ENCODE measurements at regions not wholly inside any gene's neighbourhood (a gene's known extent, or its start where the extent isn't known, plus 50 kb on each side); places are given as distances from the start of the nearest gene placed in this dataset.

GRCh38 chr10:57224811-57225210, 863.8 kb upstream of the ZWINT start:
- Mint-ChIP-seq H3K4me3 (ENCODE audit: unreplicated experiment) (no peak overlapping the region), H3K36me3 (ENCODE audit: unreplicated experiment) (no peaks in the 10 kb centered on the region), H3K9me3 (ENCODE audit: unreplicated experiment) (peaks cover 16% of the 10 kb centered on the region), H3K4me1 (ENCODE audit: unreplicated experiment) (no peaks in the 10 kb centered on the region), H3K27ac (ENCODE audit: unreplicated experiment) (no peak overlapping the region), H3K27me3 (ENCODE audit: unreplicated experiment) (no peaks in the 10 kb centered on the region)
- no peak for DNase-seq (ENCODE audit: extremely low spot score, unreplicated experiment)
- no peak for TF ChIP-seq CTCF (IDR thresholded peaks at IDR 0.05)

- no peak overlapping the region for H3K4me3 Mint-ChIP-seq (ENCODE audit: unreplicated experiment)
Measured at GRCh38 chr10:57222603-57223002, 861.5 kb upstream of the ZWINT start.

GRCh38 chr10:57222129-57222528, 861.1 kb upstream of the ZWINT start:
- Mint-ChIP-seq H3K36me3 (ENCODE audit: unreplicated experiment) (no peaks in the 10 kb centered on the region), H3K27me3 (ENCODE audit: unreplicated experiment) (no peaks in the 10 kb centered on the region), H3K27ac (ENCODE audit: unreplicated experiment) (no peak overlapping the region), H3K4me3 (ENCODE audit: unreplicated experiment) (no peak overlapping the region), H3K9me3 (ENCODE audit: unreplicated experiment) (no peaks in the 10 kb centered on the region), H3K4me1 (ENCODE audit: unreplicated experiment) (no peaks in the 10 kb centered on the region)
- no peak for DNase-seq (ENCODE audit: extremely low spot score, unreplicated experiment)
- no peak for TF ChIP-seq CTCF (IDR thresholded peaks at IDR 0.05)

More at GRCh38 chr10:57222603-57223002, 861.5 kb upstream of the ZWINT start:
- H3K9me3 Mint-ChIP-seq (ENCODE audit: unreplicated experiment), result no peaks in the 10 kb centered on the region
- no peak overlapping the region for H3K27ac Mint-ChIP-seq (ENCODE audit: unreplicated experiment)
- H3K36me3 Mint-ChIP-seq (ENCODE audit: unreplicated experiment), result no peaks in the 10 kb centered on the region
- DNase-seq (ENCODE audit: extremely low spot score, unreplicated experiment), result no peak
- no peaks in the 10 kb centered on the region for H3K27me3 Mint-ChIP-seq (ENCODE audit: unreplicated experiment)
- no peak for TF ChIP-seq CTCF (IDR thresholded peaks at IDR 0.05)
- no peaks in the 10 kb centered on the region for H3K4me1 Mint-ChIP-seq (ENCODE audit: unreplicated experiment)

- no peak overlapping the region for H3K27ac Mint-ChIP-seq (ENCODE audit: unreplicated experiment)
- no peaks in the 10 kb centered on the region for H3K36me3 Mint-ChIP-seq (ENCODE audit: unreplicated experiment)
- no peaks in the 10 kb centered on the region for H3K9me3 Mint-ChIP-seq (ENCODE audit: unreplicated experiment)
- DNase-seq (ENCODE audit: extremely low spot score, unreplicated experiment), result no peak
- H3K4me3 Mint-ChIP-seq (ENCODE audit: unreplicated experiment), result no peak overlapping the region
- TF ChIP-seq CTCF (IDR thresholded peaks at IDR 0.05), result no peak
- no peaks in the 10 kb centered on the region for H3K27me3 Mint-ChIP-seq (ENCODE audit: unreplicated experiment)
- no peaks in the 10 kb centered on the region for H3K4me1 Mint-ChIP-seq (ENCODE audit: unreplicated experiment)
Measured at GRCh38 chr10:57221674-57222073, 860.6 kb upstream of the ZWINT start.

- H3K27me3 Mint-ChIP-seq (ENCODE audit: unreplicated experiment), result no peaks in the 10 kb centered on the region
- no peaks in the 10 kb centered on the region for H3K9me3 Mint-ChIP-seq (ENCODE audit: unreplicated experiment)
- no peak for TF ChIP-seq CTCF (IDR thresholded peaks at IDR 0.05)
- H3K4me3 Mint-ChIP-seq (ENCODE audit: unreplicated experiment), result no peak overlapping the region
- H3K36me3 Mint-ChIP-seq (ENCODE audit: unreplicated experiment), result no peaks in the 10 kb centered on the region
- no peak overlapping the region for H3K27ac Mint-ChIP-seq (ENCODE audit: unreplicated experiment)
- DNase-seq (ENCODE audit: extremely low spot score, unreplicated experiment), result no peak
- H3K4me1 Mint-ChIP-seq (ENCODE audit: unreplicated experiment), result no peaks in the 10 kb centered on the region
Measured at GRCh38 chr10:57218382-57218781, 857.3 kb upstream of the ZWINT start.

All from osteocyte (in vitro differentiated cells).